ENCODE measurements at regions not wholly inside any gene's neighbourhood (a gene's known extent, or its start where the extent isn't known, plus 50 kb on each side); places are given as distances from the start of the nearest gene placed in this dataset.

- no peak for DNase-seq
- Histone ChIP-seq H3F3A (ENCODE audit: insufficient read depth, low read length) (no peaks in the 10 kb centered on the region), H4K20me1 (ENCODE audit: insufficient read depth, low read length) (no peaks in the 10 kb centered on the region), H3K79me2 (ENCODE audit: low read length) (no peaks in the 10 kb centered on the region), H3K27ac (ENCODE audit: low read length) (no peak overlapping the region), H3K9me3 (replicated peaks; ENCODE audit: insufficient read depth, low read length) (no peaks in the 10 kb centered on the region), H3K4me2 (ENCODE audit: low read depth, low read length) (no peak overlapping the region), H3K9ac (ENCODE audit: low read length) (no peak overlapping the region), H3K36me3 (replicated peaks; ENCODE audit: insufficient read depth, low read length) (no peaks in the 10 kb centered on the region), H3K4me1 (ENCODE audit: low read length) (no peaks in the 10 kb centered on the region), H3K4me3 (ENCODE audit: low read length) (no peak overlapping the region), H3K27me3 (replicated peaks; ENCODE audit: insufficient read depth, low read length) (no peaks in the 10 kb centered on the region), H3K9me2 (replicated peaks; ENCODE audit: insufficient read depth, low read length) (no peaks in the 10 kb centered on the region), H2AFZ (ENCODE audit: low read length) (no peak overlapping the region)
- TF ChIP-seq EZH2 (optimal IDR thresholded peaks at IDR 0.05; ENCODE audit: low read depth, low read length) (no peak), CTCF (IDR thresholded peaks at IDR 0.05; ENCODE audit: low read length) (no peak), EZH2phosphoT487 (IDR thresholded peaks at IDR 0.05; ENCODE audit: low read length) (no peak)
These were observed 1431.1 kb downstream of the AMY1C start for GRCh38 chr1:105180789-105181188.

- no peak overlapping the region for H3K9ac ChIP-seq (ENCODE audit: low read length)
- no peaks in the 10 kb centered on the region for H4K20me1 ChIP-seq (ENCODE audit: insufficient read depth, low read length)
- H3K27ac ChIP-seq (ENCODE audit: low read length): no peak overlapping the region
- H3K4me2 ChIP-seq (ENCODE audit: low read depth, low read length): no peak overlapping the region
- no peak for DNase-seq
- H3K9me3 ChIP-seq (replicated peaks; ENCODE audit: insufficient read depth, low read length): no peaks in the 10 kb centered on the region
- no peak overlapping the region for H2AFZ ChIP-seq (ENCODE audit: low read length)
- no peaks in the 10 kb centered on the region for H3K27me3 ChIP-seq (replicated peaks; ENCODE audit: insufficient read depth, low read length)
- H3K4me1 ChIP-seq (ENCODE audit: low read length): no peaks in the 10 kb centered on the region
- no peaks in the 10 kb centered on the region for H3F3A ChIP-seq (ENCODE audit: insufficient read depth, low read length)
- H3K4me3 ChIP-seq (ENCODE audit: low read length): no peak overlapping the region
- no peaks in the 10 kb centered on the region for H3K9me2 ChIP-seq (replicated peaks; ENCODE audit: insufficient read depth, low read length)
- no peaks in the 10 kb centered on the region for H3K36me3 ChIP-seq (replicated peaks; ENCODE audit: insufficient read depth, low read length)
- TF ChIP-seq CTCF (IDR thresholded peaks at IDR 0.05; ENCODE audit: low read length) (no peak), EZH2 (optimal IDR thresholded peaks at IDR 0.05; ENCODE audit: low read depth, low read length) (no peak), EZH2phosphoT487 (IDR thresholded peaks at IDR 0.05; ENCODE audit: low read length) (no peak)
- H3K79me2 ChIP-seq (ENCODE audit: low read length): no peaks in the 10 kb centered on the region
These were observed 1455.2 kb downstream of the AMY1C start for GRCh38 chr1:105204836-105205371.

- Histone ChIP-seq H4K20me1 (ENCODE audit: insufficient read depth, low read length) (no peaks in the 10 kb centered on the region), H3K4me1 (ENCODE audit: low read length) (no peaks in the 10 kb centered on the region), H3K36me3 (replicated peaks; ENCODE audit: insufficient read depth, low read length) (no peaks in the 10 kb centered on the region), H3F3A (ENCODE audit: insufficient read depth, low read length) (no peaks in the 10 kb centered on the region), H3K79me2 (ENCODE audit: low read length) (no peaks in the 10 kb centered on the region), H3K27ac (ENCODE audit: low read length) (no peak overlapping the region), H2AFZ (ENCODE audit: low read length) (no peak overlapping the region), H3K9me2 (replicated peaks; ENCODE audit: insufficient read depth, low read length) (no peaks in the 10 kb centered on the region), H3K4me3 (ENCODE audit: low read length) (no peak overlapping the region), H3K9ac (ENCODE audit: low read length) (no peak overlapping the region), H3K27me3 (replicated peaks; ENCODE audit: insufficient read depth, low read length) (no peaks in the 10 kb centered on the region), H3K9me3 (replicated peaks; ENCODE audit: insufficient read depth, low read length) (no peaks in the 10 kb centered on the region), H3K4me2 (ENCODE audit: low read depth, low read length) (no peak overlapping the region)
- no peak for TF ChIP-seq EZH2 (optimal IDR thresholded peaks at IDR 0.05; ENCODE audit: low read depth, low read length)
- TF ChIP-seq EZH2phosphoT487 (IDR thresholded peaks at IDR 0.05; ENCODE audit: low read length): no peak
- TF ChIP-seq CTCF (IDR thresholded peaks at IDR 0.05; ENCODE audit: low read length): no peak
- no peak for DNase-seq
These were observed 1458.9 kb downstream of the AMY1C start for GRCh38 chr1:105208581-105208980.

All from MM.1S (cell line).